Neural cell (in vitro differentiated cells): ENCODE measurements at regions not wholly inside any gene's neighbourhood (a gene's known extent, or its start where the extent isn't known, plus 50 kb on each side); places are given as distances from the start of the nearest gene placed in this dataset.

ENCODE experiments used
- H2AFZ ChIP-seq: fragments of 200-600, 300-800 bp; sonication (generic), shearing (Covaris generic); 2 replicates; pipeline ENCODE4 v1.6.0; 2014; ENCODE audit warnings: low read depth, mild to moderate bottlenecking, antibody characterized with exemption, low read length, moderate library complexity
- H3F3A ChIP-seq: fragments of 200-600 bp; shearing (Covaris generic); 2 replicates; pipeline ENCODE4 v1.6.1; 2016; ENCODE audit warnings: mild to moderate bottlenecking, moderate library complexity, mixed read lengths, antibody characterized with exemption, low read length; ENCODE audit not compliant: insufficient read depth, poor library complexity, severe bottlenecking
- H3K27ac ChIP-seq: fragments of 200-600, 300-800 bp; sonication (generic), shearing (Covaris generic); 2 replicates; pipeline ENCODE4 v1.5.1; 2014; ENCODE audit warnings: mild to moderate bottlenecking, low read length, moderate library complexity
- H3K27me3 ChIP-seq: fragments of 300-800, 200-600 bp; sonication (generic), shearing (Covaris generic); 2 replicates; pipeline ENCODE4 v1.6.0; 2014; ENCODE audit warnings: mild to moderate bottlenecking, low read depth, low read length, moderate library complexity; ENCODE audit not compliant: insufficient read depth
- H3K36me3 ChIP-seq: fragments of 300-800, 200-600 bp; sonication (generic), shearing (Covaris generic); 2 replicates; pipeline ENCODE4 v1.5.1; 2014; ENCODE audit warnings: mild to moderate bottlenecking, antibody characterized with exemption, low read length, moderate library complexity; ENCODE audit not compliant: insufficient read depth
- H3K4me2 ChIP-seq: fragments of 300-800, 200-600 bp; sonication (generic), shearing (Covaris generic); 2 replicates; pipeline ENCODE4 v1.6.0; 2014; ENCODE audit warnings: mild to moderate bottlenecking, low read length
- H3K4me3 ChIP-seq: fragments of 300-800, 200-600 bp; sonication (generic), shearing (Covaris generic); 2 replicates; pipeline ENCODE4 v1.5.1; 2014; ENCODE audit warnings: mild to moderate bottlenecking, low read length, moderate library complexity
- H3K79me2 ChIP-seq: fragments of 200-600 bp; shearing (Covaris generic); replicated peaks from 2 replicates; pipeline ENCODE4 v1.6.0; 2014; ENCODE audit warnings: mild to moderate bottlenecking, low read length, moderate library complexity; ENCODE audit not compliant: insufficient read depth
- H3K9ac ChIP-seq: fragments of 300-800, 200-600 bp; sonication (generic), shearing (Covaris generic); 2 replicates; pipeline ENCODE4 v1.6.1; 2016; ENCODE audit warnings: mild to moderate bottlenecking, low read length, mixed read lengths
- H3K9me2 ChIP-seq: fragments of 200-600 bp; shearing (Covaris generic); 2 replicates; pipeline ENCODE4 v1.6.1; 2016; ENCODE audit warnings: mild to moderate bottlenecking, low read length, mixed read lengths; ENCODE audit not compliant: insufficient read depth
- H3K9me3 ChIP-seq: fragments of 200-600, 300-800 bp; sonication (generic), shearing (Covaris generic); 2 replicates; pipeline ENCODE4 v1.6.1; 2016; ENCODE audit warnings: mild to moderate bottlenecking, mixed run types, low read length, moderate library complexity, mixed read lengths
- H4K20me1 ChIP-seq: fragments of 200-600 bp; shearing (Covaris generic); 2 replicates; pipeline ENCODE4 v1.6.1; 2016; ENCODE audit warnings: mild to moderate bottlenecking, mixed run types; ENCODE audit not compliant: insufficient read depth
- CTCF ChIP-seq: fragments of 450-650 bp; IDR thresholded peaks from 2 replicates; pipeline ENCODE4 v1.5.1; 2014; ENCODE audit warnings: antibody characterized with exemption, mild to moderate bottlenecking, moderate library complexity; ENCODE audit not compliant: poor library complexity, severe bottlenecking
- EP300 ChIP-seq: fragments of 450-650 bp; conservative IDR thresholded peaks from 2 replicates; pipeline ENCODE4 v1.6.1; 2014; ENCODE audit warnings: antibody characterized with exemption, mild to moderate bottlenecking, moderate library complexity; ENCODE audit not compliant: poor library complexity, severe bottlenecking
- EZH2 ChIP-seq: fragments of 200-600, 300-800 bp; shearing (Covaris generic), sonication (generic); IDR thresholded peaks from 2 replicates; pipeline ENCODE4 v1.6.1; 2014; ENCODE audit warnings: antibody characterized with exemption, low read length, borderline replicate concordance, mild to moderate bottlenecking; ENCODE audit not compliant: insufficient read depth, poor library complexity, severe bottlenecking
- POLR2AphosphoS5 ChIP-seq: IDR thresholded peaks from 2 replicates; pipeline ENCODE4 v1.6.1; 2012
- RAD21 ChIP-seq: fragments of 450-650 bp; conservative IDR thresholded peaks from 2 replicates; pipeline ENCODE4 v1.6.1; 2014; ENCODE audit warnings: antibody characterized with exemption, mild to moderate bottlenecking, moderate library complexity
- REST ChIP-seq: IDR thresholded peaks from 2 replicates; pipeline ENCODE4 v1.6.1; 2012; ENCODE audit warnings: borderline replicate concordance
- SMC3 ChIP-seq: fragments of 450-650 bp; conservative IDR thresholded peaks from 2 replicates; pipeline ENCODE4 v1.6.1; 2014; ENCODE audit warnings: antibody characterized with exemption, mild to moderate bottlenecking, moderate library complexity; ENCODE audit not compliant: poor library complexity
- TAF1 ChIP-seq: IDR thresholded peaks from 2 replicates; pipeline ENCODE4 v1.6.1; 2012; ENCODE audit warnings: low read depth

- H4K20me1 ChIP-seq, result no peaks in the 10 kb centered on the region
- no peak overlapping the region for H2AFZ ChIP-seq
- peak overlapping the region; percentile 44 for H3K4me3 ChIP-seq
- peak; percentile 16 for TF ChIP-seq EP300
- no peak for TF ChIP-seq RAD21
- peak; percentile 29 for TF ChIP-seq POLR2AphosphoS5
- H3K79me2 ChIP-seq, result no peaks in the 10 kb centered on the region
- H3K36me3 ChIP-seq, result no peaks in the 10 kb centered on the region
- peak overlapping the region; percentile 60 for H3K9ac ChIP-seq
- no peaks in the 10 kb centered on the region for H3K9me3 ChIP-seq
- H3K9me2 ChIP-seq, result no peaks in the 10 kb centered on the region
- H3K27ac ChIP-seq, result peak overlapping the region; percentile 86
- no peaks in the 10 kb centered on the region for H3K27me3 ChIP-seq
- H3F3A ChIP-seq, result peaks cover 5% of the 10 kb centered on the region
- peak overlapping the region; percentile 48 for H3K4me2 ChIP-seq
These were observed 503.2 kb downstream of the MN1 start for GRCh38 chr22:27298332-27298731.

DNA sequence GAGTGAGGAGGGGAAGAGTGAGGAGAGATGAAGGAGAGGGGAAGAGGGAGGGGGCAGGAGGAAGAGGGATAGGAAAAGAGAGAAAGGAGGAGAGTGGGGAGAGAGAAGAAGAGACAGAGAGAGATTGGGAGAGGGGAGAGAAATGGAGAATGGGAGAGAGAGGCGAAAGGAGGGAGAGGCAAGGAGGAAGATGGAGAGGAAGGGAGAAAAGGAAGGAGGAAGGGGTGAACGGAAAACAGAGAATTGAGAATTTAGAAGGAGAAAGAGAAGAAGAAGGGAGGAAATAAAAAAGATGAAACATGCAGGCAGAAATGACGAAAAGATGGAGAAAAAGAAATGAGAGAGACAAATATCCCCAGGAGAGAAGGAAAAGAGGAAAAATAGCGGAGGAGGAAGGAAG lies 502.8 kb downstream of the MN1 start:
- peak overlapping the region; percentile 60 for H3K9ac ChIP-seq
- peak overlapping the region; percentile 86 for H3K27ac ChIP-seq
- no peaks in the 10 kb centered on the region for H3K36me3 ChIP-seq

DNA sequence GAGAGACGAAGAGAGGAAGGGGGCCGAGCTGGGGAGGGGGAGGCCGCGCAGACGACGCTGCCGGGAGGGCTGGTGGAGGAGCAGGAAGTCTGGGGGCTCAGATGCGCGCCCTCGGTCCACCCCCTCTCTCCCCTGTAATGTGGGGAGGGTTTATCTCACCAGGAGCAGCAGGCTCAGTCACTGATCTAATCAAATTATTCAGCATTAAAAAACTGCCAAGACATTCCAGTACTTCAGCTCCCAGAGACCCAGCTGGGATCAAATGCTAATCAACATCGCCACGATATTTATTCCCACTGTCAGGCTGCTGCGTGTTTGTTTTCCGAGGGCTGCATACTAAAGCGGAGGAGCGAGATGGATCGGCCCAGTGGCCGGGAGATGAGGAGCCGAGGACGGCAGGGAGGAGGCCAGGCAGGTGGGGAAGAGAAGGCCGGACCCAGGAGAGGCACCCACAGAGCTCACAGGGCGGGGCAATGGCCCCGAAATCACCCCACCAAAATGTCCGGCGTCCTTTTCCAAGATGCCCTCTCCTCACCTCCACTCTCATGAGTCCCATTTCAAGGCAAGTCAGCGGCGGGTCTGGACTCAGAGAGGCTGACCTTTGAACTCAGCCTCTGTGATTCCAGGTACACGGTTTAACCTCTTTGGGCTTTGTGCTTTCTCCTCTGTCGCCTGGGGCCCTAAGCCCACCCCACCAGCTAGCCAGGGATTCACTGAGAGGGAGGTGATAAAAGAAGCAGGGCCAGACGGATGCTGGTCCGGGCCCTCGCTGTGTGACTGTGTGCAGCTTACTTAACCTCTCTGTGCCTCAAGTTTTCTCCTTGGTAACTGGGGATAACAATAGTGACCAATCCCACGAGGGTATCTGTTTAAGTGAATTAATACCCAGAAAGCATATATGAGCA lies 502.1 kb downstream of the MN1 start:
- Histone ChIP-seq H3K4me2 (peak overlapping the region; percentile 48), H3K27me3 (no peaks in the 10 kb centered on the region), H3K27ac (peak overlapping the region; percentile 86), H3K9me2 (no peaks in the 10 kb centered on the region), H4K20me1 (no peaks in the 10 kb centered on the region), H3K9ac (peak overlapping the region; percentile 60), H3K79me2 (no peaks in the 10 kb centered on the region), H3K36me3 (no peaks in the 10 kb centered on the region), H3K4me3 (peak overlapping the region; percentile 44), H3K9me3 (no peaks in the 10 kb centered on the region), H2AFZ (no peak overlapping the region), H3F3A (peaks cover 3% of the 10 kb centered on the region)
- no peak for TF ChIP-seq CTCF
- peak; percentile 55 for TF ChIP-seq POLR2AphosphoS5
- TF ChIP-seq EP300, result peak; percentile 6
- TF ChIP-seq SMC3, result no peak
- TF ChIP-seq RAD21, result peak; percentile 38
- no peak for TF ChIP-seq EZH2
- TF ChIP-seq REST, result peak; percentile 95

More for the DNA sequence above, 502.8 kb downstream of the MN1 start:
- no peaks in the 10 kb centered on the region for H3K79me2 ChIP-seq
- H2AFZ ChIP-seq, result no peak overlapping the region
- peak overlapping the region; percentile 48 for H3K4me2 ChIP-seq
- TF ChIP-seq TAF1 (no peak), EP300 (no peak), CTCF (no peak), SMC3 (no peak), EZH2 (no peak)
- H3K4me3 ChIP-seq, result peak overlapping the region; percentile 44
- H3F3A ChIP-seq, result peaks cover 3% of the 10 kb centered on the region
- no peaks in the 10 kb centered on the region for H3K9me2 ChIP-seq
- H3K9me3 ChIP-seq, result no peaks in the 10 kb centered on the region
- no peaks in the 10 kb centered on the region for H3K27me3 ChIP-seq
- H4K20me1 ChIP-seq, result no peaks in the 10 kb centered on the region
